MCF 10A (cell line): ENCODE measurements at regions not wholly inside any gene's neighbourhood (a gene's known extent, or its start where the extent isn't known, plus 50 kb on each side); places are given as distances from the start of the nearest gene placed in this dataset.

Experiments
- BruUV-seq: library from RNA; stranded (reverse); fragments of 400-500 nt; replicated peaks from 2 replicates; lab custom pipeline; 2021; lab: Mats Ljungman, UMichigan
- CTCF ChIA-PET: fragments of 300-600 bp; sonication (Branson Sonifier 250); formaldehyde crosslinking; extraction: SDS; loops from one replicate; lab custom pipeline; 2021; ENCODE audit warnings: antibody characterized with exemption, inconsistent platforms; lab: Yijun Ruan, JAX
- POLR2A ChIA-PET: fragments of 300-600, 350-650 bp; sonication (Branson Sonifier 250); formaldehyde crosslinking; extraction: SDS; loops from one replicate; lab custom pipeline; 2020; ENCODE audit warnings: antibody characterized with exemption, inconsistent platforms; lab: Yijun Ruan, JAX
- DNase-seq: peaks from one replicate; pipeline ENCODE4 v3.0.0-alpha.2; 2018; ENCODE audit not compliant: unreplicated experiment
- H3K27ac Mint-ChIP-seq: one replicate; pipeline ENCODE4 v1.8.0; 2022; ENCODE audit warnings: mild to moderate bottlenecking, low read depth, mixed read lengths; ENCODE audit not compliant: unreplicated experiment
- H3K27me3 Mint-ChIP-seq: one replicate; pipeline ENCODE4 v1.8.0; 2022; ENCODE audit warnings: mixed read lengths; ENCODE audit not compliant: insufficient read depth, unreplicated experiment
- H3K36me3 Mint-ChIP-seq: one replicate; pipeline ENCODE4 v1.8.0; 2022; ENCODE audit warnings: mild to moderate bottlenecking, moderate library complexity, mixed read lengths; ENCODE audit not compliant: insufficient read depth, unreplicated experiment
- H3K4me1 Mint-ChIP-seq: one replicate; pipeline ENCODE4 v1.8.0; 2022; ENCODE audit warnings: mixed read lengths; ENCODE audit not compliant: insufficient read depth, unreplicated experiment
- H3K4me3 Mint-ChIP-seq: one replicate; pipeline ENCODE4 v1.8.0; 2022; ENCODE audit warnings: mild to moderate bottlenecking, moderate library complexity, mixed read lengths; ENCODE audit not compliant: unreplicated experiment
- H3K9me3 Mint-ChIP-seq: one replicate; pipeline ENCODE4 v1.8.0; 2022; ENCODE audit warnings: mixed read lengths; ENCODE audit not compliant: unreplicated experiment
- CTCF ChIP-seq: fragments of 200-600 bp; IDR thresholded peaks from one replicate; pipeline ENCODE4 v1.8.0; 2022; ENCODE audit warnings: antibody characterized with exemption, mild to moderate bottlenecking; ENCODE audit not compliant: unreplicated experiment
- intact Hi-C: fragments of 100-400 bp; cut with micrococcal nuclease; formaldehyde crosslinking; loops from 2 replicates; pipeline ENCODE4 v1.14.1; 2022

- TF ChIP-seq CTCF: no peak
- peaks cover 25% of the 10 kb centered on the region for H3K27me3 Mint-ChIP-seq
- H3K9me3 Mint-ChIP-seq: no peaks in the 10 kb centered on the region
- H3K4me3 Mint-ChIP-seq: no peak overlapping the region
- DNase-seq: no peak
- ChIA-PET POLR2A (interaction anchor here (0.7 kb wide), 1 partner anchor 9 kb away, joined by 3 read pairs; no protein-coding TSS in a partner anchor), CTCF (no interaction called here)
- no peaks in the 10 kb centered on the region for H3K4me1 Mint-ChIP-seq
- intact Hi-C loops: no loop called here
- H3K36me3 Mint-ChIP-seq: no peaks in the 10 kb centered on the region
- no TSS peak for BruUV-seq
- no peak overlapping the region for H3K27ac Mint-ChIP-seq
Observed at GRCh38 chr1:63127376-63127775, 195.0 kb upstream of the FOXD3 start.

- no peak overlapping the region for H3K27ac Mint-ChIP-seq
- no peak overlapping the region for H3K4me3 Mint-ChIP-seq
- intact Hi-C loops: no loop called here
- BruUV-seq: no TSS peak
- POLR2A ChIA-PET: no interaction called here
- no peaks in the 10 kb centered on the region for H3K4me1 Mint-ChIP-seq
- no peak for TF ChIP-seq CTCF
- H3K9me3 Mint-ChIP-seq: no peaks in the 10 kb centered on the region
- H3K27me3 Mint-ChIP-seq: peaks cover 37% of the 10 kb centered on the region
- DNase-seq: no peak
- CTCF ChIA-PET: interaction anchor here (0.6 to 0.7 kb wide), 2 partner anchors 47 to 318 kb away, joined by 3 to 4 read pairs; no protein-coding TSS in a partner anchor
- H3K36me3 Mint-ChIP-seq: no peaks in the 10 kb centered on the region
Observed at GRCh38 chr1:63128556-63128955, 193.8 kb upstream of the FOXD3 start.

GRCh38 chr1:63129184-63129583 lies 193.2 kb upstream of the FOXD3 start:
- ChIA-PET POLR2A (no interaction called here), CTCF (interaction anchor here (0.7 kb wide), 1 partner anchor 46 kb away, joined by 3 read pairs; no protein-coding TSS in a partner anchor)
- no peaks in the 10 kb centered on the region for H3K36me3 Mint-ChIP-seq
- no peak overlapping the region for H3K27ac Mint-ChIP-seq
- no peaks in the 10 kb centered on the region for H3K4me1 Mint-ChIP-seq
- no peak for TF ChIP-seq CTCF
- no peak for DNase-seq
- peaks cover 43% of the 10 kb centered on the region for H3K27me3 Mint-ChIP-seq
- H3K9me3 Mint-ChIP-seq: no peaks in the 10 kb centered on the region
- BruUV-seq: no TSS peak
- intact Hi-C loops: no loop called here
- H3K4me3 Mint-ChIP-seq: no peak overlapping the region

GRCh38 chr1:63129855-63130254 lies 192.5 kb upstream of the FOXD3 start:
- H3K27me3 Mint-ChIP-seq: peaks cover 49% of the 10 kb centered on the region
- no peaks in the 10 kb centered on the region for H3K9me3 Mint-ChIP-seq
- no peaks in the 10 kb centered on the region for H3K36me3 Mint-ChIP-seq
- intact Hi-C loops: no loop called here
- no TSS peak for BruUV-seq
- H3K27ac Mint-ChIP-seq: no peak overlapping the region
- ChIA-PET CTCF (interaction anchor here (1.1 kb wide), 1 partner anchor 9 kb away, joined by 5 read pairs; no protein-coding TSS in a partner anchor), POLR2A (no interaction called here)
- no peak for TF ChIP-seq CTCF
- H3K4me1 Mint-ChIP-seq: no peaks in the 10 kb centered on the region
- no peak for DNase-seq
- no peak overlapping the region for H3K4me3 Mint-ChIP-seq
